HCT116 (cell line): ENCODE measurements at regions not wholly inside any gene's neighbourhood (a gene's known extent, or its start where the extent isn't known, plus 50 kb on each side); places are given as distances from the start of the nearest gene placed in this dataset.

Experiments
- ATAC-seq: fragments of 200-7000 bp; cut with Tn5 transposase; 2 replicates; pipeline ENCODE4 v1.9.1; 2020; ENCODE audit warnings: mild to moderate bottlenecking, moderate library complexity
- BruUV-seq: library from RNA; stranded (reverse); fragments of 400-500 nt; replicated peaks from 2 replicates; lab custom pipeline; 2021; lab: Mats Ljungman, UMichigan
- CTCF ChIA-PET: fragments of 300-600 bp; sonication (Branson Sonifier 250); formaldehyde crosslinking; loops from one replicate; lab custom pipeline; 2021; ENCODE audit warnings: antibody characterized with exemption; lab: Charles Lee
- POLR2A ChIA-PET: fragments of 300-600, 350-600 bp; sonication (Branson Sonifier 250); formaldehyde crosslinking; loops from one replicate; lab custom pipeline; 2021; ENCODE audit warnings: antibody characterized with exemption; lab: Charles Lee
- RAD21 ChIA-PET, 2 experiments: fragments of 300-600 bp; sonication (Branson Sonifier 250); formaldehyde crosslinking; loops; one replicate each; lab custom pipeline; 2023; ENCODE audit warnings: low total read pairs in 2 of 2; ENCODE audit not compliant: uncharacterized antibody in 2 of 2, unreplicated experiment in 2 of 2, low non-redundant PET in 1 of 2; lab: Charles Lee
- DNase-seq: peaks from one replicate; pipeline ENCODE4 v3.0.0-alpha.2; 2010; ENCODE audit warnings: low read depth, low spot score
- H2AFZ ChIP-seq: fragments of 200-600 bp; shearing (Covaris generic), sonication (generic); 2 replicates; pipeline ENCODE4 v1.6.1; 2017; ENCODE audit warnings: low read depth, mixed run types, mixed read lengths, antibody characterized with exemption, low read length; ENCODE audit not compliant: poor library complexity, severe bottlenecking
- H3K27ac ChIP-seq: 2 replicates; pipeline ENCODE4 v1.5.1; 2012; ENCODE audit warnings: low read depth, low read length
- H3K27me3 ChIP-seq: fragments of 200-600 bp; sonication (generic); 2 replicates; pipeline ENCODE4 v1.6.1; 2016; ENCODE audit warnings: mixed run types, low read length, mixed read lengths; ENCODE audit not compliant: insufficient read depth
- H3K36me3 ChIP-seq, 2 experiments: fragments of 200-500 bp in 1 of 2; fragments of 200-600 bp in 1 of 2; sonication (Bioruptor generic) in 1 of 2; sonication (generic) in 1 of 2; 2 replicates each; pipeline versions ENCODE4 v1.5.1 to v1.6.1; 2014 to 2016; ENCODE audit warnings: low read length in 2 of 2, inconsistent platforms in 1 of 2, mixed read lengths in 1 of 2, mixed run types in 1 of 2; ENCODE audit not compliant: insufficient read depth in 2 of 2, control insufficient read depth in 1 of 2
- H3K4me1 ChIP-seq, 2 experiments: fragments of 200-600 bp in 1 of 2; sonication (generic) in 1 of 2; 2 replicates each; pipeline versions ENCODE4 v1.5.1 to v1.6.1; 2012 to 2017; ENCODE audit warnings: low read length in 2 of 2, inconsistent platforms in 1 of 2, mild to moderate bottlenecking in 1 of 2, mixed read lengths in 1 of 2, mixed run types in 1 of 2, moderate library complexity in 1 of 2; ENCODE audit not compliant: insufficient read depth in 2 of 2, control insufficient read depth in 1 of 2
- H3K4me2 ChIP-seq: fragments of 200-600 bp; sonication (generic); 2 replicates; pipeline ENCODE4 v1.6.1; 2017; ENCODE audit warnings: mixed run types, low read length, mixed read lengths
- H3K4me3 ChIP-seq, 2 experiments: fragments of 200-600 bp in 1 of 2; sonication (generic) in 1 of 2; replicated peaks in 1 of 2; 2 replicates each; pipeline ENCODE4 v1.5.1; 2011 to 2016; ENCODE audit warnings: low read length in 2 of 2, control low read depth in 1 of 2, low read depth in 1 of 2, mild to moderate bottlenecking in 1 of 2, mixed read lengths in 1 of 2, mixed run types in 1 of 2
- H3K79me2 ChIP-seq: fragments of 200-600 bp; sonication (generic); 2 replicates; pipeline ENCODE4 v1.6.1; 2017; ENCODE audit warnings: mild to moderate bottlenecking, mixed run types, low read length, moderate library complexity, mixed read lengths; ENCODE audit not compliant: insufficient read depth
- H3K9ac ChIP-seq: fragments of 200-600 bp; sonication (generic); 2 replicates; pipeline ENCODE4 v1.6.1; 2016; ENCODE audit warnings: low read length, mixed read lengths
- H3K9me2 ChIP-seq: fragments of 200-600 bp; sonication (generic), shearing (Covaris generic); 2 replicates; pipeline ENCODE4 v1.6.1; 2017; ENCODE audit warnings: mixed run types, mild to moderate bottlenecking, moderate library complexity; ENCODE audit not compliant: insufficient read depth
- H3K9me3 ChIP-seq, 2 experiments: fragments of 200-500 bp in 1 of 2; fragments of 200-600 bp in 1 of 2; sonication (Bioruptor generic) in 1 of 2; sonication (generic) in 1 of 2; 2 replicates each; pipeline ENCODE4 v1.6.1; 2014 to 2017; ENCODE audit warnings: low read length in 2 of 2, mixed read lengths in 2 of 2, inconsistent platforms in 1 of 2, low read depth in 1 of 2, mild to moderate bottlenecking in 1 of 2, mixed run types in 1 of 2, moderate library complexity in 1 of 2; ENCODE audit not compliant: control insufficient read depth in 1 of 2, insufficient read depth in 1 of 2
- H4K20me1 ChIP-seq: fragments of 200-600 bp; sonication (generic), shearing (Covaris generic); 2 replicates; pipeline ENCODE4 v1.6.1; 2017; ENCODE audit warnings: mixed run types, mild to moderate bottlenecking, moderate library complexity; ENCODE audit not compliant: insufficient read depth
- CEBPB ChIP-seq: IDR thresholded peaks from 2 replicates; pipeline ENCODE4 v1.6.1; 2012; ENCODE audit warnings: low read depth
- EZH2 ChIP-seq: fragments of 200-600 bp; sonication (generic); IDR thresholded peaks from 2 replicates; pipeline ENCODE4 v1.6.1; 2017; ENCODE audit warnings: antibody characterized with exemption, mixed run types
- EZH2phosphoT487 ChIP-seq: fragments of 200-600 bp; IDR thresholded peaks from 2 replicates; pipeline ENCODE4 v1.6.1; 2018; ENCODE audit warnings: antibody characterized with exemption, borderline replicate concordance
- FOSL1 ChIP-seq: IDR thresholded peaks from 2 replicates; pipeline ENCODE4 v1.6.1; 2012; ENCODE audit warnings: low read depth
- JUND ChIP-seq: IDR thresholded peaks from 2 replicates; pipeline ENCODE4 v1.6.1; 2012
- RAD21 ChIP-seq: IDR thresholded peaks from 2 replicates; pipeline ENCODE4 v1.6.1; 2012; ENCODE audit warnings: low read depth, mild to moderate bottlenecking
- REST ChIP-seq: IDR thresholded peaks from 2 replicates; pipeline ENCODE4 v1.6.1; 2012; ENCODE audit warnings: low read depth
- SIN3A ChIP-seq: IDR thresholded peaks from 2 replicates; pipeline ENCODE4 v1.6.1; 2012; ENCODE audit warnings: low read depth
- SP1 ChIP-seq: IDR thresholded peaks from 2 replicates; pipeline ENCODE4 v1.6.1; 2012; ENCODE audit warnings: low read depth
- SRF ChIP-seq: IDR thresholded peaks from 2 replicates; pipeline ENCODE4 v1.6.1; 2012; ENCODE audit warnings: low read depth
- TCF7L2 ChIP-seq: IDR thresholded peaks from 2 replicates; pipeline ENCODE4 v1.7.0; 2011; ENCODE audit warnings: borderline replicate concordance, inconsistent platforms; ENCODE audit not compliant: insufficient read depth, insufficient read length; ENCODE audit errors: extremely low read depth
- YY1 ChIP-seq: IDR thresholded peaks from 2 replicates; pipeline ENCODE4 v1.6.1; 2011; ENCODE audit warnings: low read length, low read depth, moderate library complexity, mild to moderate bottlenecking; ENCODE audit not compliant: insufficient replicate concordance; ENCODE audit errors: extremely low read depth
- ZNF274 ChIP-seq: fragments of 200-500 bp; sonication (Bioruptor generic); IDR thresholded peaks from 2 replicates; pipeline ENCODE4 v1.6.1; 2014; ENCODE audit warnings: mild to moderate bottlenecking, low read depth, low read length, inconsistent platforms
- intact Hi-C: fragments of 100-400 bp; cut with micrococcal nuclease; formaldehyde crosslinking; loops from 2 replicates; pipeline ENCODE4 v1.10.0; 2022
- TF ChIP-seq, protein P1 (sequence below): IDR thresholded peaks from 2 replicates; pipeline ENCODE4 v1.6.1; 2012
- TF ChIP-seq, protein P2 (sequence below), 3 experiments: fragments of 200-600 bp in 1 of 3; sonication (generic) in 1 of 3; IDR thresholded peaks in 2 of 3; conservative IDR thresholded peaks in 1 of 3; 2 replicates each; pipeline ENCODE4 v1.5.1; 2012 to 2017; ENCODE audit warnings: low read depth in 2 of 3, low read length in 2 of 3, antibody characterized with exemption in 1 of 3, borderline replicate concordance in 1 of 3, control low read depth in 1 of 3, mild to moderate bottlenecking in 1 of 3, mixed read lengths in 1 of 3, mixed run types in 1 of 3, moderate library complexity in 1 of 3; ENCODE audit not compliant: insufficient read depth in 1 of 3
- TF ChIP-seq, protein P3 (sequence below): IDR thresholded peaks from 2 replicates; pipeline ENCODE4 v1.6.1; 2011; ENCODE audit warnings: mild to moderate bottlenecking, low read length, moderate library complexity; ENCODE audit not compliant: insufficient replicate concordance; ENCODE audit errors: extremely low read depth

DNA sequence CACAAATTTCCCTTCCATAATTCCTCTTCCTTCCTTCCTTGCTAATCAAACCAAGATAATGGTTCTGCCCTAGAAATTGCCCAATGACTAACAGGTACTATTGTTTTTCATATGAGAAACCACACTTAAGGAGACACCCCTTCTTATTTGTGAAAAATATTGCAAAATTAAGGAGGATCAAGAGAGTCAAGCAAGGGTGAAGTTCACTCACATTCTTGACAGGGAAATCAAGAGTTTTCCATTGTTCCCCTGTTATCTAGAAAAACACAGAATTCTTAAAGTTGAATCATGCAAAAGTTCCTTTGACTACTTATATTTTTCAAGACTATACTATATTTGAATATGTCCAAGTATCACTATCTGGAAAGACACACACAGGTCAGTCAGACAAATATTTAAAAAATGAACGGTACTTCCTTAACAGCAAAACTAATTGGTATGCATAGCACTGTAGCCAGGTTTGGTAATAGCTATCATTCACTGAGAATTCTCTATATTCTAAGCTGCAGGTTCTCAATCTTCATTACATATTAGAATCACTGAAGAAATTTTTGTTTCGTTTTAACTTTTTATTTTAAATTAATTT is 897.2 kb downstream of the DIAPH3 start:
- no TSS peak for BruUV-seq
- H3K27ac ChIP-seq: no peak overlapping the region
- no peak overlapping the region for H3K4me2 ChIP-seq
- H3K36me3 ChIP-seq: no peaks in the 10 kb centered on the region
- no peaks in the 10 kb centered on the region for H4K20me1 ChIP-seq
- no peak overlapping the region for H3K4me3 ChIP-seq
- H3K9me3 ChIP-seq: peaks cover 0 to 10% of the 10 kb centered on the region in 2 experiments; a peak in 2 of 4 replicates
- no peak overlapping the region for H2AFZ ChIP-seq
- TF ChIP-seq TCF7L2 (no peak), CEBPB (no peak), ZNF274 (no peak), FOSL1 (no peak), REST (no peak), SRF (no peak), JUND (no peak), EZH2 (no peak), SIN3A (no peak), SP1 (no peak), RAD21 (no peak), EZH2phosphoT487 (no peak), YY1 (no peak)
- TF ChIP-seq, protein P1, sequence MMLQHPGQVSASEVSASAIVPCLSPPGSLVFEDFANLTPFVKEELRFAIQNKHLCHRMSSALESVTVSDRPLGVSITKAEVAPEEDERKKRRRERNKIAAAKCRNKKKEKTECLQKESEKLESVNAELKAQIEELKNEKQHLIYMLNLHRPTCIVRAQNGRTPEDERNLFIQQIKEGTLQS: no peak
- TF ChIP-seq, protein P2, sequence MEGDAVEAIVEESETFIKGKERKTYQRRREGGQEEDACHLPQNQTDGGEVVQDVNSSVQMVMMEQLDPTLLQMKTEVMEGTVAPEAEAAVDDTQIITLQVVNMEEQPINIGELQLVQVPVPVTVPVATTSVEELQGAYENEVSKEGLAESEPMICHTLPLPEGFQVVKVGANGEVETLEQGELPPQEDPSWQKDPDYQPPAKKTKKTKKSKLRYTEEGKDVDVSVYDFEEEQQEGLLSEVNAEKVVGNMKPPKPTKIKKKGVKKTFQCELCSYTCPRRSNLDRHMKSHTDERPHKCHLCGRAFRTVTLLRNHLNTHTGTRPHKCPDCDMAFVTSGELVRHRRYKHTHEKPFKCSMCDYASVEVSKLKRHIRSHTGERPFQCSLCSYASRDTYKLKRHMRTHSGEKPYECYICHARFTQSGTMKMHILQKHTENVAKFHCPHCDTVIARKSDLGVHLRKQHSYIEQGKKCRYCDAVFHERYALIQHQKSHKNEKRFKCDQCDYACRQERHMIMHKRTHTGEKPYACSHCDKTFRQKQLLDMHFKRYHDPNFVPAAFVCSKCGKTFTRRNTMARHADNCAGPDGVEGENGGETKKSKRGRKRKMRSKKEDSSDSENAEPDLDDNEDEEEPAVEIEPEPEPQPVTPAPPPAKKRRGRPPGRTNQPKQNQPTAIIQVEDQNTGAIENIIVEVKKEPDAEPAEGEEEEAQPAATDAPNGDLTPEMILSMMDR (IDR thresholded peaks at IDR 0.05 in 2 of 3, conservative IDR thresholded peaks at IDR 0.05 in 1 of 3; ENCODE audit: borderline replicate concordance in 1 of 3, insufficient read depth in 1 of 3, low read depth in 2 of 3, low read length in 2 of 3): no peak
- TF ChIP-seq, protein P3, sequence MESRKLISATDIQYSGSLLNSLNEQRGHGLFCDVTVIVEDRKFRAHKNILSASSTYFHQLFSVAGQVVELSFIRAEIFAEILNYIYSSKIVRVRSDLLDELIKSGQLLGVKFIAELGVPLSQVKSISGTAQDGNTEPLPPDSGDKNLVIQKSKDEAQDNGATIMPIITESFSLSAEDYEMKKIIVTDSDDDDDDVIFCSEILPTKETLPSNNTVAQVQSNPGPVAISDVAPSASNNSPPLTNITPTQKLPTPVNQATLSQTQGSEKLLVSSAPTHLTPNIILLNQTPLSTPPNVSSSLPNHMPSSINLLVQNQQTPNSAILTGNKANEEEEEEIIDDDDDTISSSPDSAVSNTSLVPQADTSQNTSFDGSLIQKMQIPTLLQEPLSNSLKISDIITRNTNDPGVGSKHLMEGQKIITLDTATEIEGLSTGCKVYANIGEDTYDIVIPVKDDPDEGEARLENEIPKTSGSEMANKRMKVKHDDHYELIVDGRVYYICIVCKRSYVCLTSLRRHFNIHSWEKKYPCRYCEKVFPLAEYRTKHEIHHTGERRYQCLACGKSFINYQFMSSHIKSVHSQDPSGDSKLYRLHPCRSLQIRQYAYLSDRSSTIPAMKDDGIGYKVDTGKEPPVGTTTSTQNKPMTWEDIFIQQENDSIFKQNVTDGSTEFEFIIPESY: no peak
- TF ChIP-seq, all 23 proteins: peak for 0
- Histone ChIP-seq H3K27me3 (no peaks in the 10 kb centered on the region), H3K9ac (no peak overlapping the region), H3K79me2 (no peaks in the 10 kb centered on the region), H3K9me2 (no peaks in the 10 kb centered on the region), H3K4me1 (no peaks in the 10 kb centered on the region)
- ATAC-seq: no peak
- ChIA-PET CTCF (no interaction called here), POLR2A (no interaction called here), RAD21 (no interaction called here)
- intact Hi-C loops: no loop called here
- no peak for DNase-seq
